HG03064 (cell line): ENCODE measurements at regions not wholly inside any gene's neighbourhood (a gene's known extent, or its start where the extent isn't known, plus 50 kb on each side); places are given as distances from the start of the nearest gene placed in this dataset.
"Not testable (repeated sequence)": the region's sequence is repeated elsewhere in the genome, so short reads cannot be mapped to it uniquely, and the experiment has no call there.

Experiments
- ATAC-seq: cut with Tn5 transposase; IDR thresholded peaks from one replicate; pipeline ENCODE4 v1.9.1; 2021; ENCODE audit warnings: low read depth; ENCODE audit not compliant: unreplicated experiment

DNA sequence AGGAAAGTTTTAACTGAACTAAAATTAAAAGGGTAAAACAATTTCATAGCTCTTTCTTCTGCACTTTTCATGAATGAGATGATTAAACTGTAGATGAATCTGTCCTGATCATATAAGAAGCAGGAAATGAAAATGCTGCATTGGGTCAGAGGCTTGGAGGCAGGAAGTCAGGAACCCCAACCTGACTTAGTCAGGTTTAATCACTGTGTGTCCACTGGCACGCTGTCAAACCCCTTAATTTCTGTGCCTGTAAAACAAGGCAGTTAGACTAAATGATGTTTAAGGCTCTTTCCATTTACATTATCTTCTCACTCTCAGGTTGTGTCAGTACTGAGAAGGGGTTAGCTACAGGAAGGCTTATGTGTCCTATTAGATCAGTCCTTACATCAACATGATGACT, 193.3 kb upstream of the TTC14 start:
- no peak for ATAC-seq

DNA sequence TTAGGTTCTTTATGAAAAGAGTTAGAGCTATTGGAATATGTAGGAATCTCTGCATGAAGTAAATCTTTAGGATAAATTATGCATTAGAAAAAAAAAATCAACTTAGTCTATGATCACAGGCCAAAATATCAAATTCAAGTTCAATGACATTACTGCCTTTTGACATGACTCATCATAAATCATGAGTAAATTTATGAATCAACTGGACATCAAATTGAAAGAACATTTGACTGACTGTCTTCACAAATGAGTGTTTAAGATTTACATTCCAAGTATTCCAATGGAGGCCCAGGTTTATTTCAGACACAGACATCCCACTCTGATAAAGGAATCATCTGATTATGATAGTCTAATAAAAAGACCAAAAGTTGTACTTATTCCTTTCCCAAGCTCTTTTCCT, 192.8 kb upstream of the TTC14 start:
- no peak for ATAC-seq

- ATAC-seq: no peak
Measured at GRCh38 chr3:180409883-180410282, 192.1 kb upstream of the TTC14 start.

DNA sequence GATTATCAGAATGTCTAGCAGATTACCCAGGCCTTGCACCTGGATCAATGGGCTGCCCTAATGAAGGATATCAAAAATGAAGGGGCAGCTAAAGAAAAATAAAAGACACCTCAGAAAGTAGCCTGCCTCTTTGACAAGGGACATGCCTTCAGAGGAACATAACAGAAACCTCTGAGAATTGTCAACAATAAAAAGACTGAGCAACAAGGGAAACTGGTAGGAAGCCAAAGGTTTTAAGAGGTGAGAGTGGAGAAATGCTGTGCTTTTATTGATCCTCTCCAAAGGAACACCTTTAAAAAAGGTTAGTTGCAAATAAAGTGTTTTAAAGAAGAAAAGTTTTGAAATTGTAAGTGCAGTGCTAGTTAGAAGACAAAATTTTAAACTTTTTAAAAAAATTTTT, 187.8 kb upstream of the TTC14 start:
- ATAC-seq: no peak

DNA sequence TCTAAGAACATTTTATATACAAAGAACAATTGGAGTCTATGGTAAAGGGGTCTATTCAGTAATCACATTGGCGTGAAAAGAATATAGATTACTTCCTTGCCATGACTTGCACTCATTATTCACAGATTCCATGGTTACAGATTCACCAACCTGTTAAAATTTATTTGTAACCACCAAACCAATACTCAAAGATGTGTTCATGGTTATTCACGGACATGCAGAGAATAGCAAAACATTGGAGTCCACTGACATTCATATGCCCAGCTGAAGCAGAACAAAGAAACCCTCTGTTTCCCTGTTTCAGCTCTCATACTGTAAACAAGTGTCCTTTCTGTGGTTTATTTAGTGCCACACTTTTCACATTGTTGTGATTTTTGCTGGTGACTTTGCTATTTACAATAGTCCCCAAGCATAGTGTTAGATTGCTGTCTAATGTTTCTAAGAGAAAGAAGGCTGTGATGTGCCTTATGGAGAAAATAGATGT, 185.8 kb upstream of the TTC14 start:
- no peak for ATAC-seq

- ATAC-seq: no peak
Measured at GRCh38 chr3:180417241-180417640, 184.7 kb upstream of the TTC14 start.

DNA sequence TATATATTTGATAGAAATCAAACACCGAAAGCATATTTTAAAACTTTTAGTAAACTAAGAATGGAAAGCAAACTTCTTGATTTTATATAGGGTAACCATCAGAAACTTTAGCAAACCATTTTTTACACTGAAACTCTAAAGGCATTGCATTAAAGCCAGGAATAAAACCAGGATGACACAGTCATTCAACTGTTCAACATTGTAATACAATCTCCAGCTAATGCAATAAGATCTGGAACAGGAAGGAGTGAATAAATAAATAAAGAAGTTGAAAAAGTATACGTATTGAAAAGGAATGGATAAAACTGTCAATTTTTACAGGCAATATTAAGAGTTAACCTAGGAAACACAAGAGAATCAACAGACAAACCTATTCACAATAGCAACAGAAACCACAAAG, 181.9 kb upstream of the TTC14 start:
- no peak for ATAC-seq

- no peak for ATAC-seq
Measured at GRCh38 chr3:180420804-180421203, 181.2 kb upstream of the TTC14 start.

- ATAC-seq: no peak
Measured at GRCh38 chr3:180421221-180421620, 180.7 kb upstream of the TTC14 start.

DNA sequence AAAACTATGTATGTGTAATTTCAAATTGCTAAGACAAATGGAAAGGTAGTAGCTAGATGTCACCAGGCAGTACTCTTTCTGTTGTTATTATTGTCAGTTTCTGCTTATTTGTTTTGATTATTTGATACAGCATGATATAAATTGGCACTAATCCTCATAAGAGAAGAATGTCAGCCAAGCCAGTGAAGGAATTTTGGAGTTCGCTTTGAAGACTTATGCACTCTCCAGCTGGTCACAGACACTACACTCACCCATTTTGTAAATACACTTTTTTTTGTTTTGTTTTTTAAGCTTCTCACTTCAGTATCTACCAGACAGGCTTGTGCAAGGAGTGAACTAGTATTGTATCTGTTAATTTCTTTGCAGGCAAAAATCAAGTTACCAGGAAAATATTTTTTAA, 180.2 kb upstream of the TTC14 start:
- ATAC-seq: no peak

- ATAC-seq: not testable (repeated sequence)
Measured at GRCh38 chr3:180424305-180424704, 177.7 kb upstream of the TTC14 start.

DNA sequence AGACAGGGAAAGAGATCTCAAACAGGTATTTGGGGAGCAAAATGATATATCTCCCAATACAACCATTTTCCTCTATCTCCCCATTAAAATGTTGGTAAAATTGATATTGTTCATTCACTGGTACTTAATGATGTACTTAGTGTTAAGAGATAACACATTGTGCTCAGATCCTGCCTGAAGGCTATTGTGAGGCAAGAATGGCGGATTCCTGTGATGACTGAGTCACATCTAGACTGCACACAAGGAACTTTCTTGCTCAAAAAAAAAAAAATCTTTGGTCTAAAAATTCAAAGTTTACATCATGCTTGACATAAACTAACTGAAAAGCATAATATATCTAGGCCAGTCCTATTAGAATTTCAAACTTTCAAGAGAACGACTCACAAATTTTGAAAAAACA, 171.1 kb upstream of the TTC14 start:
- ATAC-seq: no peak

GRCh38 chr3:180433152-180433551, 168.8 kb upstream of the TTC14 start:
- no peak for ATAC-seq

DNA sequence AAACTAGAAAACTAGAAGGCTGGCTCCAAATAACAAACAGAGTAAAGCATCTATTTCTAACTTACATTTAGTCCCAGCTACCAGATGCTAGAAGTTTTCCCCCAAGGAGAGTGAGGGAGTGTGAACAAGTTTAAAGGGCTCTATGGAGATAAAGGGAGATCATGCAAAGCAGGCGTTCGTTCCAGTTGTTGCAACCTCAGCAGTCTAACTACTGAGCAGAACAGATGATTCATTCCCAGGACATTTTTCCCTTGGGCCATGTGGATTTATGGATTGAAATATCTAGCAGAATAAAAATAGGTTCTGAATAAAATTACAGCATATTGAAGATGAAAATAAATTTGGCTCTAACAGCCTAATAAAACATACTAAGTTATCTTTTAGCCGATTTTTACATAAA, 154.8 kb upstream of the TTC14 start:
- no peak for ATAC-seq

DNA sequence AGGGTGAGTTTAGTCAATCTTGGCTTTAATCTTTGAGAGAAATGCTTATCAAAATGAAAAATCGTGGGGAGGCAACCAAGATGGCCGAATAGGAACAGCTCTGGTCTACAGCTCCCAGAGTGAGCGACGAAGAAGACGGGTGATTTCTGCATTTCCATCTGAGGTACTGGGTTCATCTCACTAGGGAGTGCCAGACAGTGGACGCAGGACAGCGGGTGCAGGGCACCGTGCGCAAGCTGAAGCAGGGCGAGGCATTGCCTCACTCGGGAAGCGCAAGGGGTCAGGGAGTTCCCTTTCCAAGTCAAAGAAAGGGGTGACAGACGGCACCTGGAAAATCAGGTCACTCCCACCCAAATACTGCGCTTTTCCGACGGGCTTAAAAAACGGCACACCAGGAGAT, 153.6 kb upstream of the TTC14 start:
- not testable (repeated sequence) for ATAC-seq

DNA sequence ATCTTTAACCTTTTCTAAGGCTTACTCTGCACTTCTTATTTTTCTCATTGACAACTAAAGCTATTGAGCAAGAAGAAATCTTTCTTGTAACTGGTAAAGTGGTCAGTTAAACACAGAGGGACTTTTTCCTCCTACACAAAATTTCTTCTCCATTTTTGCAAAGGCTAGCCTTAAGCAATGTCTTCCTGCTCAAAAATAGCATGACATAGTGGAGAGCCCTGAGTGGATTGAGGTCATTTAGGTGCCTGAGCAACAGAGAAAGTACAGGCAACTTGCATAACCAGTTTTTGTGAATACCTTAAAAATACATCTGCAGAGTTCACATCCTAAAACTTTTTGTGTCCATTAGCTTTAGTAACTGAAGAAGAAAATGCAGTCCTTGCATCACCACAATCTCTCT, 144.7 kb upstream of the TTC14 start:
- ATAC-seq: no peak

GRCh38 chr3:180466401-180467011, 135.5 kb upstream of the TTC14 start:
- no peak for ATAC-seq

DNA sequence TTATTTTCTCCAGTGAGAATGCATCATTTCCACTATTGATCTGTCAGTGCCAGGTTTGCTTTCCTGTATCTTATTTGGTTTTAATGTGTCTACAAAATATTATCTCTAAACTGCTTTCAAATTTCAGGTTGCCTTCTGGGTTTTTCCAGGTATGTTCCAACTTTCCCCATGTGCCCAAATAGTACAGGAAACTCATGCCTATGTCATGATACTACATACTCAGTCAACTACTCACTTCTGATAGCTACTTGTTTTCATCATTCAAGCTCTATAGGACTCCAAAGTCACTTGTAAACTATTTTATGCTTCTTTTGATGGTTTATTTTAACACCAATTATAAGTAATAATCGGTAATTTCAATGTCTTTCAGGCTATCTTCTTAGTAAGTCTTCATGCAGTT, 134.8 kb upstream of the TTC14 start:
- ATAC-seq: no peak

DNA sequence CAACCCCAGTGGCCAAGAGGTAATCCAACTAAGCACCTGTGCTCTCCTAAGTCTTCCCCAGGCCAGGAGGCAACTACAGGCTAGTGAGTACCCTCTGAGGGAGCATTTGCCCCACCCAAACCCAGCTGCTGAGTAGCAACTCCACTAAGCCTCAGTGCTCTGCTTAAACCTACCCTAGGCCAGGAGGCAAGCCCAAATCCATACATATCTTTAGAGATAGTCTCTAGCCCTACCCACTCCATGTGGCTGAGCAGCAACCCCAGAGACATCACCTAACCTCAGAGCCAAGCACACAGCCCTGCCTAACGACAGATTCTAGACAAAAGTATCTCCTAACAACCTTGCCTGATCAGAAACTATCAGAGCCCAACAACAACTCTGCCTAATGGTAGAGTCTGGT, 132.8 kb upstream of the TTC14 start:
- ATAC-seq: no peak

GRCh38 chr3:180478695-180479094, 123.3 kb upstream of the TTC14 start:
- ATAC-seq: no peak

- no peak for ATAC-seq
Measured at GRCh38 chr3:180492047-180492446, 109.9 kb upstream of the TTC14 start.

DNA sequence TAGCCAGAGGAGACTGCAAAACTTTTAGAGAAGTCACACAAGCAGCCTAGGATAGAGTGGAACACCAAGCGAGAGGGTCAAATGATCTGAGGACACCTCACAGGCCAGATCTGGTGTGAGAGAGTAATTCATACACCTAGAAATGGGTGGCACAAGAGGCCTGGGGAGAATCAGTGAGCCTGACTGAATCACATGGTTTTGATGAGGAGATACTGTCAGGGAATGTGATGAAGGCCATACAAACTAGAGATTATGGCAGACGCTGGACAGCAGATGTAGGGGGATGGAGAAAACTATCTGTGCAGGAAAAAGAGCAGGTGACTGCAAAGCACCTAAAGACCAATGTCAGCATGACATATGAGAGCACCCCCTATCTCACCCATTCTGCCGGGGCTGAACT, 105.0 kb upstream of the TTC14 start:
- ATAC-seq: no peak

- no peak for ATAC-seq
Measured at GRCh38 chr3:180516368-180516767, 85.6 kb upstream of the TTC14 start.
